H1 (cell line): ENCODE measurements at regions not wholly inside any gene's neighbourhood (a gene's known extent, or its start where the extent isn't known, plus 50 kb on each side); places are given as distances from the start of the nearest gene placed in this dataset.

Source experiments
- CHD2 ChIP-seq: IDR thresholded peaks from 2 replicates; pipeline ENCODE4 v1.6.1; 2012; ENCODE audit warnings: low read length, improper control_type of control experiment
- NANOG ChIP-seq: IDR thresholded peaks from 2 replicates; pipeline ENCODE4 v1.6.1; 2011; ENCODE audit warnings: low read length, low read depth, mild to moderate bottlenecking, inconsistent platforms; ENCODE audit not compliant: insufficient read depth, poor library complexity, severe bottlenecking
- SUZ12 ChIP-seq: fragments of 200-600 bp; sonication (generic); IDR thresholded peaks from 2 replicates; pipeline ENCODE4 v1.6.1; 2012; ENCODE audit warnings: mild to moderate bottlenecking, inconsistent platforms, low read length, moderate library complexity, mixed read lengths
- TF ChIP-seq, protein P1 (sequence below), 3 experiments: IDR thresholded peaks; 1 replicate in 2 of 3; 2 replicates in 1 of 3; pipeline versions ENCODE4 v1.5.1 to v1.6.1; 2011; ENCODE audit warnings: low read length in 3 of 3, mild to moderate bottlenecking in 3 of 3, inconsistent platforms in 2 of 3, low read depth in 1 of 3, moderate library complexity in 1 of 3; ENCODE audit not compliant: insufficient read depth in 1 of 3; ENCODE audit errors: control extremely low read depth in 1 of 3

DNA sequence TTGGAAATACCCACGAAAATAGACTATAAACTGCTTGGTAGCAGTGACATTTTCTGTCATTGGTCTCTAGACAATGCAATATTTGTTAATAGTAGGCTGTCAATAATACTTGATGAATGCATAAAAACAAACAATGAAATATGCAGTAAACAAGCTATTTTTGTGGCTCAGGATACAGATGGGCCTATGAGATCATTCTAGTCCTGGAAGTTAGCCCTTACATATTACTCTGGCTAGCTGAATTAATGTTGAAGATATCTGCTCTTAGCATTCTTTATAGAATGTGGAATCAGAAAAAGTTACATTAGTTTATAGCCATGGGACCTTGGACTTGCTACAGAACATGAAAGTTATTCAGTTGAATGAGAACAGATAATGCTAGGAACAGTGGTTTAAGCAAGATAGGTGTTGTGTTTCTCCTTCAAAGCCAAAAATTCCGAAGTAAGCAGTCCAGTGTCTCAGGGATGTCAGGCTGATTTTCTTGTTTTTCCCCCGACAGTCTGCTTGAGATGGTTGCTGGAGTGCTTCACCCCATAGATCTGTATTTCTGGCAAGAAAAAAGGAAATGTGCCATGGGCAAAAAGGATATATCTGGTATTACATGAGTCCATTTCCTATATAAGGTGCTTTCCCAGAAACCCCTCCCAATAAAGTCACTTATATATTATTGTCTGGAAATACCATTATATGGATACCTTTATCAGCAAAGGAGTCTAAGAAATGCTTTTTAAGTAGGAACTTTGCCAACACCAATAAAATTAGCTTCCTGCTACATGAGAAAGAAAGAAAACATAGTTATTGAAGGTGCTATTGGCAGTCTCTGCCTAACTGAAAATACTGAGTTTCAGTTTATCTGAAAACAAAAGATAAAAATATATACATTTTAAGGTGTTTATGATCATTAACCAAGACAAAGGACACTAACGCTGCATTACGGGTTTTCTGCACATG is 619.4 kb upstream of the ATP2B1 start (continued):
- TF ChIP-seq, protein P1, sequence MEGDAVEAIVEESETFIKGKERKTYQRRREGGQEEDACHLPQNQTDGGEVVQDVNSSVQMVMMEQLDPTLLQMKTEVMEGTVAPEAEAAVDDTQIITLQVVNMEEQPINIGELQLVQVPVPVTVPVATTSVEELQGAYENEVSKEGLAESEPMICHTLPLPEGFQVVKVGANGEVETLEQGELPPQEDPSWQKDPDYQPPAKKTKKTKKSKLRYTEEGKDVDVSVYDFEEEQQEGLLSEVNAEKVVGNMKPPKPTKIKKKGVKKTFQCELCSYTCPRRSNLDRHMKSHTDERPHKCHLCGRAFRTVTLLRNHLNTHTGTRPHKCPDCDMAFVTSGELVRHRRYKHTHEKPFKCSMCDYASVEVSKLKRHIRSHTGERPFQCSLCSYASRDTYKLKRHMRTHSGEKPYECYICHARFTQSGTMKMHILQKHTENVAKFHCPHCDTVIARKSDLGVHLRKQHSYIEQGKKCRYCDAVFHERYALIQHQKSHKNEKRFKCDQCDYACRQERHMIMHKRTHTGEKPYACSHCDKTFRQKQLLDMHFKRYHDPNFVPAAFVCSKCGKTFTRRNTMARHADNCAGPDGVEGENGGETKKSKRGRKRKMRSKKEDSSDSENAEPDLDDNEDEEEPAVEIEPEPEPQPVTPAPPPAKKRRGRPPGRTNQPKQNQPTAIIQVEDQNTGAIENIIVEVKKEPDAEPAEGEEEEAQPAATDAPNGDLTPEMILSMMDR (IDR thresholded peaks at IDR 0.05; ENCODE audit: control extremely low read depth in 1 of 3, insufficient read depth in 1 of 3, low read depth in 1 of 3, low read length in 3 of 3), result no peak
- TF ChIP-seq SUZ12 (no peak), CHD2 (no peak), NANOG (no peak)
